ENCODE measurements at regions not wholly inside any gene's neighbourhood (a gene's known extent, or its start where the extent isn't known, plus 50 kb on each side); places are given as distances from the start of the nearest gene placed in this dataset.

- no peak for TF ChIP-seq JUNB (CRISPR knock-in tag; conservative IDR thresholded peaks at IDR 0.05)
These were observed 651.0 kb upstream of the STEAP1 start (continued) for GRCh38 chr7:89503281-89503680.

- DNase-seq (ENCODE audit: extremely low read depth in 1 of 4, low spot score in 3 of 4) (no peak), ATAC-seq (no peak), FAIRE-seq (no peak)
- Histone ChIP-seq H3K9me3 (replicated peaks; ENCODE audit: control insufficient read depth, insufficient read depth, low read depth, low read length) (no peaks in the 10 kb centered on the region; the same call in 1 of the 2 replicates), H3K4me2 (ENCODE audit: insufficient read depth, low read length) (no peak overlapping the region), H3K79me2 (ENCODE audit: control insufficient read depth, insufficient read depth, low read length) (no peaks in the 10 kb centered on the region), H2AFZ (ENCODE audit: low read depth, low read length) (no peak overlapping the region), H4K20me1 (replicated peaks; ENCODE audit: control insufficient read depth, insufficient read depth, low read length) (no peaks in the 10 kb centered on the region), H3K27ac (ENCODE audit: extremely low read depth, low read depth, low read length) (no peak overlapping the region), H3K9me1 (ENCODE audit: control insufficient read depth, insufficient read depth, low read length) (no peaks in the 10 kb centered on the region), H3K4me3 (no peak overlapping the region), H3K9ac (ENCODE audit: insufficient read depth in 1 of 2, low read depth in 2 of 2, low read length in 2 of 2) (no peak overlapping the region), H3K36me3 (ENCODE audit: control insufficient read depth, insufficient read depth, low read length) (no peaks in the 10 kb centered on the region), H3K27me3 (ENCODE audit: control insufficient read depth in 2 of 2, insufficient read depth in 2 of 2, low read length in 2 of 2) (no peaks in the 10 kb centered on the region), H3K4me1 (replicated peaks in 1 of 2; ENCODE audit: control insufficient read depth in 2 of 2, insufficient read depth in 2 of 2, low read length in 2 of 2) (no peaks in the 10 kb centered on the region)
- ChIA-PET POLR2A (no interaction called here), CTCF (ENCODE audit: low intra/inter-chr PET ratio) (no interaction called here)
- in situ Hi-C loops (cut with MboI): no loop called here
- no TSS peak for BruUV-seq (replicated peaks)
- intact Hi-C loops (cut with micrococcal nuclease): no loop called here
- no peak for TF ChIP-seq EP400 (IDR thresholded peaks at IDR 0.05)
- TF ChIP-seq CCNT2 (IDR thresholded peaks at IDR 0.05; ENCODE audit: borderline replicate concordance, extremely low read depth, insufficient read length, low read depth, low read length): no peak
- TF ChIP-seq ZNF511 (CRISPR knock-in tag; IDR thresholded peaks at IDR 0.05): no peak
- TF ChIP-seq ZNF778 (CRISPR knock-in tag; IDR thresholded peaks at IDR 0.05): no peak
- TF ChIP-seq ETV6 (IDR thresholded peaks at IDR 0.05; ENCODE audit: borderline replicate concordance in 1 of 2, low read depth in 2 of 2, low read length in 1 of 2): no peak
- no peak for TF ChIP-seq ETV6 (CRISPR knock-in tag; IDR thresholded peaks at IDR 0.05; ENCODE audit: borderline replicate concordance)
- WGBS (ENCODE audit: insufficient coverage, low coverage, missing lambda C conversion rate): 0% methylated on average over 3 of the region's 3 CpGs
These were observed 647.2 kb upstream of the STEAP1 start for GRCh38 chr7:89507034-89507433.

All from K562 (cell line).